ENCODE measurements at regions not wholly inside any gene's neighbourhood (a gene's known extent, or its start where the extent isn't known, plus 50 kb on each side); places are given as distances from the start of the nearest gene placed in this dataset.

DNA sequence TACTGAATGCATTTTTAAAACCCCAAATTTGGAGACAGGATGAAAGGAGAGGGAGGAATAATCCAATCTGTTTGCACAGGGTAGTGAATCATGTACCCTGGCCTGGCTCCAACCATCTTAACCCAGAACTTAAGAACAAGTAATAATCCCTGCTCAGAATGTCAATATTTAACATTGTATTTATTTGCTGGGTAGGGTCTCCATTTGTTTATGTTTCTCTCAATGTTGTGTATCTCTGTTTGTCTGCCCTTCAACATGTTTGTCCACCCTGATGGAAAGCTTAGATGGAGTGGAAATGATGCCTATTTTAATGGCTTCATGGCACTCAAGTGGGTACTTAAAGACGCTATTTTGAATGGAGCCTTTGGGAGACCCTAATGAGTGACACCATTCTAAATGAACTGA lies 54.4 kb upstream of the CDC42BPA start:
- no peak for DNase-seq (ENCODE audit: low spot score)

DNA sequence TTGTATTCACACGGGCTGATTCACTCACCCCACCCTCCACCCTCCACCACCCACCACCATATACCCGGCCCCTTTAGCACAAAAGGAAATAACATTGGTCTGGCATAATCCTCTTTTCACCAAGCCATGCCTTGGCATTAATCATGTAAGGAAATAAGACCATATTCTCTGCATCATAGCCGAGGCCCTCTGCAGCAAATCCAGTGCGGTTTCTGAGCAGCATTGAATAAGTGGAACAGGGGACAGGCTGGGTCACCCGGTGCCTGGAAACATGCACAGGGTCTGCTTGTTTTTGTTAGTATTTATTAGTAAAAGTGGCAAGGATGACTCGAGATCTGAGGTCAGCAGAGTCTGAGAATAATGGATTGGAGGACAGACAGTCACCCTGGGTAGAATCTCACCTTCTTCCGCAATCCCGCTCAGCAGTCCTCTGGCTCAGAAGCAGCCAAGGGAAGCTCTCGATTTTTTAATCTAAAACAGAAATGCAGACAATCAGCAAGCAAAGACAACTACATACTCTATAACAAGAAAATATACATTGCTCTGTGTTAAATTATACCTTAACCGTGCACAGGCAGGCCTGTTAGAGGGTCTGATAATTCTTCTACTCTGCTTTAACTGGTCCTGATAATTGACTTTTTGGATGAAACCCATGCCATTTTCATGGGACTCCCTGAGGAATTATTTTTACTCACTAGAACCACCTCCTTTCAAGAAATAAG lies 52.4 kb upstream of the CDC42BPA start:
- DNase-seq (ENCODE audit: low spot score): no peak

DNA sequence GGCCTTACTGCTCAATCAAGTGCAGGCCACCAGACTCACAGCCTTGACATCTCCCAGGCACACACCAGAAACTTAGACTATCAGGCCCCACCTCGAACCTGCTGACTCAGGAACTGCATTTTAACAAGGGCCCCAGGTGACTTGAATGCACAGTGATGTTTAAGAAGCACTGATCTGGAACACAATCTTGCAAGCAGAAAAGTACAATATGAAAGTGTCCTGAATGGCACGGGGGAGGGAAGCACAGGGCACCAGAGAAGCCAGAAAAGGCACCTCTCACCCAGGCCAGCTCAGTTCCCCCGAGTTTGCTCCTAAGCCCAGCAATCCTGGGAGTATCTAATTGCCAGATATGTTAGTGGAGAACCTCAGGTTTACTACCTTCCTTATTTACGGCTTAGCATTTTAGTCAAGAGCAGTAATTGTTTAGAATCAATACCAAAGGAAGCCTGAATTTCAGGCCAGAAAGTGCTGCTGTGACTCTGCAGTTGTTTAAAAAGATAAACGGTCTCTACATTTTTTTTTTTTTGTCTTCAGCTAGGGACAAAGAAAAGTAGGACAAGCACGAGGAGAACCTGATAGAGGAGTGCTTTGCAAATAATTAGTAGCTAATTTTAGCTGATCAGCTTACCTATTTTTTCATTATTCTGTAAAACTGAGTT lies 50.9 kb upstream of the CDC42BPA start:
- DNase-seq (ENCODE audit: low spot score): no peak

Measured in HuH-7 (cell line).